Vagina (tissue), 2 donors: ENCODE measurements at regions not wholly inside any gene's neighbourhood (a gene's known extent, or its start where the extent isn't known, plus 50 kb on each side); places are given as distances from the start of the nearest gene placed in this dataset.

ENCODE experiments used
- DNase-seq, 2 donors: peaks; one replicate each; pipeline ENCODE4 v3.0.0-alpha.2; 2017; ENCODE audit errors: extremely low spot score in 2 of 2
- H3K27ac ChIP-seq: fragments of 200-600 bp; sonication (generic); one replicate; pipeline ENCODE4 v1.5.1; 2019
- H3K27me3 ChIP-seq: fragments of 200-600 bp; sonication (generic); one replicate; pipeline ENCODE4 v1.5.1; 2019
- H3K36me3 ChIP-seq, 2 donors: fragments of 200-600 bp; sonication (generic); one replicate each; pipeline ENCODE4 v1.5.1; 2017 to 2019
- H3K4me1 ChIP-seq: fragments of 200-600 bp; sonication (generic); one replicate; pipeline ENCODE4 v1.5.1; 2019
- H3K4me3 ChIP-seq, 2 donors: fragments of 200-600 bp; sonication (generic); 1 replicate in 1 of 2; 2 replicates in 1 of 2; pipeline ENCODE4 v1.5.1; 2016 to 2019
- H3K9me3 ChIP-seq: fragments of 200-600 bp; sonication (generic); one replicate; pipeline ENCODE4 v1.5.1; 2019
- CTCF ChIP-seq, 3 experiments: fragments of 450-650 bp in 2 of 3; fragments of 200-600 bp in 1 of 3; sonication (generic) in 1 of 3; IDR thresholded peaks; one replicate each; pipeline ENCODE4 v1.5.1; 2017 to 2019; ENCODE audit warnings: antibody characterized with exemption in 3 of 3, mild to moderate bottlenecking in 2 of 3, moderate library complexity in 2 of 3
- POLR2A ChIP-seq, 2 donors: fragments of 450-650 bp; IDR thresholded peaks; one replicate each; pipeline ENCODE4 v1.6.1; 2017; ENCODE audit warnings: antibody characterized with exemption in 2 of 2, mild to moderate bottlenecking in 2 of 2, moderate library complexity in 2 of 2
- POLR2AphosphoS5 ChIP-seq, 2 donors: sonication (generic); formaldehyde crosslinking; IDR thresholded peaks; one replicate each; pipeline ENCODE4 v1.9.0; 2017; ENCODE audit warnings: antibody characterized with exemption in 2 of 2, mild to moderate bottlenecking in 2 of 2, low read depth in 1 of 2; ENCODE audit not compliant: insufficient read depth in 1 of 2
- intact Hi-C: fragments of 100-400 bp; cut with DNase I; formaldehyde crosslinking; loops from one replicate; pipeline ENCODE4 v1.15.1; 2023

- Histone ChIP-seq H3K4me1 (no peaks in the 10 kb centered on the region), H3K36me3 (no peaks in the 10 kb centered on the region), H3K4me3 (no peak overlapping the region), H3K27me3 (no peaks in the 10 kb centered on the region), H3K27ac (no peak overlapping the region), H3K9me3 (peaks cover 4% of the 10 kb centered on the region)
- no peak for DNase-seq
- TF ChIP-seq POLR2AphosphoS5 (IDR thresholded peaks at IDR 0.05; ENCODE audit: insufficient read depth in 1 of 2, low read depth in 1 of 2) (no peak), CTCF (IDR thresholded peaks at IDR 0.05) (no peak), POLR2A (IDR thresholded peaks at IDR 0.05) (no peak)
- intact Hi-C loops, result no loop called here
Measured at GRCh38 chr14:104248203-104249055, 110.0 kb downstream of the KIF26A start.

- no peaks in the 10 kb centered on the region for H3K27me3 ChIP-seq
- H3K36me3 ChIP-seq, result no peaks in the 10 kb centered on the region
- DNase-seq, result no peak
- H3K4me1 ChIP-seq, result no peaks in the 10 kb centered on the region
- no peak overlapping the region for H3K27ac ChIP-seq
- no peak overlapping the region for H3K4me3 ChIP-seq
- TF ChIP-seq POLR2A (IDR thresholded peaks at IDR 0.05) (no peak), CTCF (IDR thresholded peaks at IDR 0.05) (no peak), POLR2AphosphoS5 (IDR thresholded peaks at IDR 0.05; ENCODE audit: insufficient read depth in 1 of 2, low read depth in 1 of 2) (no peak)
- intact Hi-C loops, result no loop called here
- H3K9me3 ChIP-seq, result peaks cover 4% of the 10 kb centered on the region
Measured at GRCh38 chr14:104249089-104249488, 110.7 kb downstream of the KIF26A start.

- Histone ChIP-seq H3K27me3 (no peaks in the 10 kb centered on the region), H3K4me1 (no peaks in the 10 kb centered on the region), H3K9me3 (peaks cover 4% of the 10 kb centered on the region), H3K4me3 (no peak overlapping the region), H3K36me3 (no peaks in the 10 kb centered on the region), H3K27ac (no peak overlapping the region)
- no peak for DNase-seq
- TF ChIP-seq POLR2AphosphoS5 (IDR thresholded peaks at IDR 0.05; ENCODE audit: insufficient read depth in 1 of 2, low read depth in 1 of 2), result no peak
- intact Hi-C loops, result no loop called here
Measured at GRCh38 chr14:104249706-104250105, 111.3 kb downstream of the KIF26A start.

GRCh38 chr14:104250175-104250574, 111.8 kb downstream of the KIF26A start:
- Histone ChIP-seq H3K9me3 (peaks cover 4% of the 10 kb centered on the region), H3K36me3 (no peaks in the 10 kb centered on the region), H3K4me1 (no peaks in the 10 kb centered on the region), H3K27ac (no peak overlapping the region), H3K27me3 (no peaks in the 10 kb centered on the region), H3K4me3 (no peak overlapping the region)
- DNase-seq, result no peak
- intact Hi-C loops, result no loop called here
- TF ChIP-seq POLR2AphosphoS5 (IDR thresholded peaks at IDR 0.05; ENCODE audit: insufficient read depth in 1 of 2, low read depth in 1 of 2) (no peak), CTCF (IDR thresholded peaks at IDR 0.05) (no peak), POLR2A (IDR thresholded peaks at IDR 0.05) (no peak)

- no peaks in the 10 kb centered on the region for H3K9me3 ChIP-seq
- intact Hi-C loops, result no loop called here
- no peak overlapping the region for H3K4me3 ChIP-seq
- no peaks in the 10 kb centered on the region for H3K36me3 ChIP-seq
- TF ChIP-seq POLR2A (IDR thresholded peaks at IDR 0.05) (no peak), CTCF (IDR thresholded peaks at IDR 0.05) (no peak), POLR2AphosphoS5 (IDR thresholded peaks at IDR 0.05; ENCODE audit: insufficient read depth in 1 of 2, low read depth in 1 of 2) (no peak)
- H3K27me3 ChIP-seq, result no peaks in the 10 kb centered on the region
- H3K4me1 ChIP-seq, result no peaks in the 10 kb centered on the region
- peak in 1 of 2 donors; percentile 27 for DNase-seq
- no peak overlapping the region for H3K27ac ChIP-seq
Measured at GRCh38 chr14:104252256-104253215, 114.1 kb downstream of the KIF26A start.
